Anterior cingulate cortex (tissue), 58 donors: ENCODE measurements at regions not wholly inside any gene's neighbourhood (a gene's known extent, or its start where the extent isn't known, plus 50 kb on each side); places are given as distances from the start of the nearest gene placed in this dataset.
A peak's percentile ranks its signal among the peaks of the same experiment; 100 is the strongest.

Source experiments
- DNase-seq, 58 donors: peaks; one replicate each; lab custom pipeline; 2025; lab: John Stamatoyannopoulos, UW

DNA sequence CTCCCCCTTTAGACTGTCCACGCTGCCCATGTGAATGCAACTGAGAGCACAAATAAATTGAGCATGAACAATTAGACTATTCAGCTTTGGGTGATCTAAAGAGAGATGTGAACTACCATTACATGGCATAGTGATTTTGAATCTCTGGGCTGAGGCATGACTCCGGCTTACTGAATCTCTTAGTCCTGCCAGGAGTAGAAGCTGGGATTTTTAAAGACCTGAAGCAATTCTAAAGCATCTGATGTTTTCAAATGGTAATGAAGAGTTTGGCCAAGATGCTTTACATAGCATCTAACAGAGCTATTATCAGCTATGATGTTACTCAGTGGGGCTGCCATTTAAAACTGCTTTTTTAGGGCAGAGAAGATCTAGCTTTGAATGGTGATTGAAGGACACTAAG lies 1059.1 kb downstream of the SORCS3 start:
- DNase-seq: no peak

GRCh38 chr10:105699504-105699903 lies 1058.4 kb downstream of the SORCS3 start:
- peak in 1 of 58 donors; percentile 2 for DNase-seq

DNA sequence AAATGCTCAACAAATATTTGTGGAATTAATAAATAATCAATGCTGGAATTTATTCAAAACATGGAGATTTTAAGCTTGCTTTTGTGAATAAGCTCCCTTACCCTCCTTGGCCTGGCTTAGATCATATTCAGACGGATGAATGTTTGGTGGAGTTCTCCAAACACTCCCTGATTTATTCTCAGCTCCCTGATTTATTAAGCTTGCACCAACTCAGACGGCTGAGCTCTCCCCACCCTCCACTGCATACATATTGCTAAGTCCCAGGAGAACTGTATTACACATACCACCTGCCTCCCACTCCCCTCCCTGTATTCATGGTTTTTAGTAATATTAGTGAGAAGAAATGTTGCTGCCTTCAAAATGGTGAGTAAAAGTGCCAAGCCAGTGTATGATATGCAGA lies 1057.5 kb downstream of the SORCS3 start:
- no peak for DNase-seq

GRCh38 chr10:105697290-105697780 lies 1056.2 kb downstream of the SORCS3 start:
- no peak for DNase-seq

DNA sequence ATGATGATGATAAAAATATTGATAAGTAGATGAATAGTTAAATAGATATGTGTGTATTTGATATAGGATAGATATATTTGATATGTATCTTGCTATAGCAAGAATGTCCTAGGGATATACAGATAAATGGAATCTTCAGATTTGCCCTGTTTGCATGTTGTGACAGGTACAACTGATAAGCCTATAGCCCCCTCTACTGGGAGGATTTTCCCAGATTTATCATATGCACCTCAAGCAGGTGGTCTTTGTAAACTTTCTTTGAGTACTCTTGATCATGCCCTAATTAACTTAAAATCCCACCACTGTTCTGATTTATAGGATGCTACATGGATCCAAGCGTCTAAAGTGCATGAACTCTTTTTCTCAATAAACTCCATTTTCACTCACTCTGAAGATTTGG lies 1050.7 kb downstream of the SORCS3 start:
- DNase-seq: peak in 2 of 58 donors; percentile 10 to 24

DNA sequence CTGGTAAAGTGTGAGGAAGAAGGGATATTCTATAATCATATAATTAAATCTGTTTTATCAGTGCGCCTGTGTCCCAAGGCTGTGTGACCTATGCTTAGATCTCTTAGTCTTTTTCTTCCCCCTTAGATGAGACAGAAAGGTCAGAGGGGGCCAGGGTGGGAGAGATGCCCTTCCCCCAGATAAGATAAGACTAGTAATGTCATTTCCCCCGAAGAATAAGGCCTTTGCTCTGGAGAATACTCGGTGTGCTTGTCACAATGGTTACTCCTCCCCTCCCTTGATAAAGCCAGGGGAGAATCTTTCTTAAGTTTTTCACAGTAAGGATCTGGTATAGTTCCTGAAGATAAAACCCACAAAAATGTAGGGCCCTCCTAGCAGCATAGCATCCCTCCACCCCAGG lies 1041.8 kb downstream of the SORCS3 start:
- no peak for DNase-seq

GRCh38 chr10:105681051-105681450 lies 1040.0 kb downstream of the SORCS3 start:
- DNase-seq: no peak

- DNase-seq: no peak
Observed at GRCh38 chr10:105679781-105680180, 1038.7 kb downstream of the SORCS3 start.

- no peak for DNase-seq
Observed at GRCh38 chr10:105675333-105675732, 1034.2 kb downstream of the SORCS3 start.

GRCh38 chr10:105674448-105674847 lies 1033.4 kb downstream of the SORCS3 start:
- DNase-seq: no peak

- no peak for DNase-seq
Observed at GRCh38 chr10:105658696-105659095, 1017.6 kb downstream of the SORCS3 start.

GRCh38 chr10:105656856-105657255 lies 1015.8 kb downstream of the SORCS3 start:
- no peak for DNase-seq

DNA sequence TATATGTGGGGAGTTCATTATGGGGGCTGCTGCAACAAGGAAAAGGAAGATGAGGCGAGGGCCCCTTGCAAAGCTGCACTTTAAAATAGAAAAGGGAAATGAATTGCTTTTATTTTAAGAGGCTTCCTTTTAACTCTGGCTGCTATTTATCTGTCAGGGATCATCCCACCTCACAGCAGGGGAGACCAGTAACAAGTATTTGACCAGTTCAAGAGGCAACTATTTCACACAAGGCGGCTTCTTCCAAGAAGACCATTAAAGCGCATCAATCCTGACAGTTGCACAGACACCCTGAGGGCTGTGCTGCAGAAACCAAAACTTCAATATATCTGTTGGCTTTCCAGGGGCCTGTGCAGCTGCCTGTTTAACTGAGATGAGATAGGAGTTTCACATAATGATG lies 1009.2 kb downstream of the SORCS3 start:
- DNase-seq: no peak

- no peak for DNase-seq
Observed at GRCh38 chr10:105647354-105647753, 1006.3 kb downstream of the SORCS3 start.

DNA sequence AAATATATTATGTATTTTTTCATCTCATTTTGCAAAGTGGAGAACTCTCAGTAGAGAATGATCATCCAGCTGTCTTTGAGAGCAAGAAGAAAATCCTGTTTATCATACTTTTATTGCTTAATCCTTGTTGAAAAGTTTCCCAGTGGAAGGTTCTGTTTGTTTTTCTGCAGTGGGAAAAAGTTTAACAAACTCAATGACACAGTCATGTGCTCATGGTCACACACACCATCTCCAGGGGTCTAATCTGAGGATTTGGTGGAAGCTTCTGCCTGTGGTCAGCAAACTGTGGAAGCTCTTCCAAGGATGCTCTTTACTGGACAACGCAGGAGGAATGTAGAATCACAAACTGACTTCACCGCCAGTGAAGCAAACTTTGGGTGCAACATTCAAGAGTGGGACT lies 1003.9 kb downstream of the SORCS3 start:
- no peak for DNase-seq

- no peak for DNase-seq
Observed at GRCh38 chr10:105644559-105644958, 1003.5 kb downstream of the SORCS3 start.

DNA sequence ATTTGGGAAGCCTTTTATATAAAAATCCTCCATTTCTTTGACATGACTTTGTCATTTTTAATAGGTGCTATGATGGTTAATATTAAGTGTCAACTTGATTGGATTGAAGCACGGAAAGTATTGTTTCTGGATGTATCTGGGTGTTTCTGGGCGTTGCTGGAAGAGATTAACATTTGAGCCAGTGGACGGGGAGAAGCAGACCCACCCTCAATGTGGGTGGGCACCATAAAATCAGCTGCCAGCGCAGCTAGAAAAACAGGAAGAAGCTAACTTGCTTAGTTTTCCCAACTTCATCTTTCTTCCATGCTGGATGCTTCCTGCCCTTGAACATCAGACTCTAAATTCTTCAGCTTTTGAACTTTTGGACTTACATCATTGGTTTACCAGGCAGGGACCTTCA lies 1003.0 kb downstream of the SORCS3 start:
- no peak for DNase-seq

DNA sequence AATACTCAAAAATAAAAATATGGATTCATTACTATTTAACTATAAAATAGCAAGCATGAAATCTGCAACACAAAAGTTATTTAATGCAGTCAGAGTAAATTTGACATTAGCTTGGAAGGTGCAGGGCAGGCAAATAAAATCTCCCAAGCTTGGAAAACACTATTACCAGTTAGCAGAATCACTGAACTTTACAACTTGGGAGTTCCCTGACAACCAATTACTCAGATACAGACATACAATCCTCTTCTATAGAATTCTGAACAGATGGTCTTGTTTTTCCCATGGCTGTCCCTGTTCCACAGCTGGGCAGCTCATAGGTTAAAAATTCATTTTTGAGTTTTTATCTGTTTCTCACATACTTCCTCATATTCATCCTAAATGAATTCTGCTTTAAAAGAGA lies 1002.6 kb downstream of the SORCS3 start:
- no peak for DNase-seq

- no peak for DNase-seq
Observed at GRCh38 chr10:105634281-105634680, 993.2 kb downstream of the SORCS3 start.

DNA sequence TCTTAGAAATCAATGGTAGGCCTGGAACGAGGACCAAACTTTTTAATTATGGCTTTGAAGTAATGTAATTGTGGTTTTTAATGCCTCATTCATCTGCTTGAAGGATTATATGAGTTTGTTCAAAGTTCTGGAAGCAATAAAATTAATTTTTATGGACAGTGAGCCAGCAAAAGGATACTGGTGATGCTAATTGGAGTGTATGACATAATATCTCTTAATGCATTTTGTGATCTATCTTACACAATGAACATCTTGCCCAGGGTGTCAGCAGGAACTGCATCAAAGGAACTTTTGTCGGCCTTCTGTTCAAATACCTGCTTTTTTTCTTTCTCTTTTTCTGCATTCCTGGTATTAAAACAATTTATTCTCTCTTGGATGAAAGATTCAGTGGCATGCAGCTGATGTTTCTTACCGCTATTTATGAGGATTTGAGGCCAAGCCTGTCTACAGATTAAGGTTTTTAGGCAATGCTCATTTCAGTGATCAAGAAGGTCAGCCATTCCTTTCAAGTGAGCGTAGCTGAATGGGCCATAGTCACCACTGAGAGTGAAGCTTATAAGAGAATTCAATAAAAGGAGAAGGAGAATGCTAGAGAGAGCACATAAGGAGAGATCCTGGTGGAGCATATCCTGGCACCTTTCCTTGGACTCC lies 974.8 kb downstream of the SORCS3 start:
- no peak for DNase-seq

DNA sequence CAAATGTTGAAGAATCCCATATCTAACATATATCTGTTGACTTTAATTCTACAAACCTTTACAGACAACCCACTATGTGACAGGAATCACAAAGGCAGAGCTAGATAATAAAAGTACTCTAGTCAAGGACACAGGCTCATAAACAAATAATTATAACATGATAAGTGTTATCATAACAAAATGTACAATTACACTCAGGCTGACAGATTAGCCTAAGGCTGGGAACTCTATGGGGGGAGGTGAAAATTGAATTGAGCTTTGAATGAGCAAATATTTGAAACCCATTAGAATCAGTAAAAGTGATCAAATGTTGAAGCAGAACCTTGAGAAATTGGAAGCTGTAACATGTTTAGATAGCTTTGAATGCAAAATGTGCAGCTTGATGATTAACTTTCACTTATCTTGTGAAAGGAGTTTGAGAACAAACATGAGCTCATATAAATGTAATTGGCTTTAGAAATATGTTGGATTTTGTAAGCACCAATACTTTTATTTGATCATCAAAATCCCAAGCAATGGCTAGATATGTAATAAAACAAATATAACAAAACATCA lies 970.2 kb downstream of the SORCS3 start:
- no peak for DNase-seq

DNA sequence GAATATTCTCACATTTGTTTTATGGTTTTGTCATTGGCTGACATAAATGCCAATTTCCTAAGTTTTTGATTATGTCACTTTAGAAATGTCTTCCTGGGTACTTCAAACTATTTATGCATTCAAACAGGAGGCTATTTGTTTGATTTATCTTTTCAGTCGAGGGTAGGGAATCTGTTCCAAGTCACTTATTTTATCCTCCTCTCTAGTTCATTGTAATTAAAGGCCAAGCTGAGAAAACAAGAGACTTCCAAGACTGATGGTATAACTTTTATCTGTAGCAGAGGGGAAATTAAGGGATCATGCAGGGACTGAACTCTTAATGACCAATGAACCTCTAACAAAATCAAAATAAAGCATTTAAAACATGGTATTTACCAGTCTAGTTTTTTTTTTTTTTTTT lies 968.4 kb downstream of the SORCS3 start:
- DNase-seq: no peak

DNA sequence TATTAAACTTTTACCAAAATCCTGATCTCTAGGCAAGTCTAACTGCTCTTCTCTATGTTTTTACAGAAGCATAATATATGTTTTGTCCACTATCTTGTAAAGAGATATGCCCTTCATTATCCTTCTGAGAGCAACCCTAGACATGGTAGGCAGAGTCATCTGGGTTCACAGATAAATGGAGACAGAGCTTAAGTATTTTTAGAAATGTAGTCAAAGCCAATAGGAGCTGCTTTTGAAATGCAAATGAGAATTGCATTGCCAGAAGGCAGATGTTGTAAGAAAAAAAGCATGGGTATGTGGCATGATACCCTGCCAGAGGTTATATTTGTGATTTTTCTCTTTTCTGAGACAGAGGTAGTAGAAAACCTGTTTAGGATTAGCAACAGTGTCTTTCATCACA lies 964.8 kb downstream of the SORCS3 start:
- DNase-seq: no peak
